Frontal cortex (tissue), 3 donors: ENCODE measurements at regions not wholly inside any gene's neighbourhood (a gene's known extent, or its start where the extent isn't known, plus 50 kb on each side); places are given as distances from the start of the nearest gene placed in this dataset.
A peak's percentile ranks its signal among the peaks of the same experiment; 100 is the strongest.

ENCODE experiments used
- DNase-seq, 2 donors: peaks; one replicate each; pipeline ENCODE4 v3.0.0; 2012; ENCODE audit warnings: low spot score in 2 of 2
- FAIRE-seq: peaks from 2 replicates; lab custom pipeline; 2012; peaks lifted over from hg19 to GRCh38; lab: Jason Lieb, UNC
- donor health status: control.
- donor health status: control.
- donor health status: control.

DNA sequence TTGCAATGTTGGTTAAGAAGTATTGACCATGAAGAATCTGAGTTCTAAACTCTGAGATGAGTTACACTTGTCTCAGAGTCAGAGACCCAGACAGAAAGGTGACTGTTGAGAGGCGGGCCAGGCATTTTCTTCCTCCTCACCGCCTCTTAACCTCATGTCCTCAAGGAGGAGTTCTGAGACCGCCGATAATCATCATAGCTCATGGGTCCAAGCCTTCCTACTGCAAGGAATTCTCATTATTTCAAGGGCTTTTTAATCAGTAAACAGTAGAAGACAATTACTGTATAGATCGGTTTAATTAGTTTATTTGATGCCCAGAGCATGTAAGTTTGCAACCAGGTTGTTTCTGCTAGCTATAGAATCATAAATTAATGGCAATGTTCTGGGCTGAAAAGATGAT, 382.4 kb upstream of the MMS22L start:
- no peak for DNase-seq
- FAIRE-seq = no peak

DNA sequence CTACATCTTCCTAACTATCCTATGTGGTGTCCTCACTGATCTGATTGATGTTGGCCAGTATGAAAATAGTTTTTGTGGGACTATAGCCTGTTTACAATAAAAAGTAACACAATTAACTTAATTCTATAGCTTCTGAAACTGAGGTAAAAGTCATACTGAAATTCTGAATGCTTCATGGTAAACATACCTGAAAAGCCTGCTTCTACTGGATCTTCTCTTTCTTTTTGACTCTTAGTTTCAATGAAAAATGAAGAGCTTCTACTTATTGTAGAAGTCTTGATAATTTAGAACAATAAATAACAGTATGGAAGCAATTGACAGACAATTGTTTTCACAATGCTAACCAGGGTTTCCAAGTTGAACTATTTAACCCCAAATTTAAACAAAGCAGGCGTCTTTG, 383.9 kb upstream of the MMS22L start:
- FAIRE-seq = no peak

DNA sequence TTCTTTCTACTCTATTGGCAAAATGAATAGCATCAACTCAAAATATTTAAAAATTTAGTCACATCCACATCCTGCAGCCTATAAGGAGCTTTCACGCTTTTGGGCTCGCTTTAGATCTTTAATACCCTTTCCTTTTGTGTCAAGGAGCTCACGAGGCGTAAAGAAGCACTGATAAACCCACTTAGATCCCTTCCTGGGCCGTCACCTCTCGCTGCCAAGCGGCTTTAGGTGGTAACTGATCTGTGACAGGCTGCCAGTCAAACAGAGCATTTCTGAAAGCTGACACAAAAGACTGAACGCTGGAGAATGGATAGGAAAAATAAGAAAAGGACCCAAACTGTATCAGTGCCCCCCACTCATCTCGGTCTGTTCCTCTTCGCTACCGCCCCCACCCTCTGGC, 385.7 kb upstream of the MMS22L start:
- peak in 1 of 2 donors; percentile 10 for DNase-seq
- no peak for FAIRE-seq

More for the DNA sequence above, 383.9 kb upstream of the MMS22L start:
- DNase-seq = no peak

DNA sequence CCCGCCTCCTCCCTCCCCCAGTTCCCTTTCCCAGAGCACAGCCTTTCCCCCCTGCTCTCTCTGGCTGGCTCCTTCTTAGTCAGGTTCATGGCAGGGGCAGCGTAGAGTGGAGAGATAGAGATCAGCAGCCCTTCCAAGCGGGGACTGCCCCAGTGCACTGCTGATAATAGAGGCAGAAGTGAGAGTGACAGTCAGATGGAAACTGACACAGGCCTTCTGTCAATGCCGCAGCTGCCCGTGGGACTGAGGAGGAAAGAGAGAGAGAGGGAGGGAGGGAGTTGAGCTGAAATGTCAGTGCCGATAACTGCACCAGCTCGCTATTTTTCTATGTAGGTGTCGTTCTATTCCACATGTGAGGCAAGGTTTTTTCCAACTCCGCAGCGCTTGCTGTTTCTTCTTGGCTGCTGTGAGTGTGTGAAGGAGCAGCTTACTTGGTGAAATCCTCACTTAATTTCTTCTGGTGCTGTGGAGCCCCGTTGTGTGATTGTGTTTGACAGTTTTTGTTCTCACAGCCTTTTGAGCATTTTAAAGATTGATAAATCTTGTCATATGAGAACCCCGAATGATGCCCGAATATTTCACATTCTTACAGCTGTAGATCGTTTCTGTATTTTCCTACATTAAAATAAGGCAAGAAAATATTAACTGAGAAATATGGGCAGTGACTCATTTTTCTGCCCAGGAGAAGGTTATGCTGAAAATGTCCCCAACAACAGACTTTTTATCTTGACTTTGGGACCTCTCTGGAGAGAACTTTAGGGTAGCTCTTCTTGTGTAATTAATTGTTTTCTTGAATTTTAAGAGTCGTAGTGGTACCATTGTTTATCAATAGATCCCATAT, 386.4 kb upstream of the MMS22L start:
- DNase-seq (peak; percentile 4 to 12), FAIRE-seq (no peak)

GRCh38 chr6:97674802-97675201, 391.8 kb upstream of the MMS22L start:
- DNase-seq = no peak
- FAIRE-seq = no peak

- no peak for FAIRE-seq
- DNase-seq = no peak
These were observed 394.6 kb upstream of the MMS22L start for GRCh38 chr6:97677626-97678025.

- DNase-seq = no peak
- FAIRE-seq = no peak
These were observed 404.9 kb upstream of the MMS22L start for GRCh38 chr6:97687916-97688315.

GRCh38 chr6:97689078-97689754, 406.2 kb upstream of the MMS22L start:
- FAIRE-seq (no peak), DNase-seq (no peak)

- DNase-seq = no peak
- no peak for FAIRE-seq
These were observed 414.4 kb upstream of the MMS22L start for GRCh38 chr6:97697456-97697855.

GRCh38 chr6:97701801-97702200, 418.8 kb upstream of the MMS22L start:
- DNase-seq (no peak), FAIRE-seq (no peak)

DNA sequence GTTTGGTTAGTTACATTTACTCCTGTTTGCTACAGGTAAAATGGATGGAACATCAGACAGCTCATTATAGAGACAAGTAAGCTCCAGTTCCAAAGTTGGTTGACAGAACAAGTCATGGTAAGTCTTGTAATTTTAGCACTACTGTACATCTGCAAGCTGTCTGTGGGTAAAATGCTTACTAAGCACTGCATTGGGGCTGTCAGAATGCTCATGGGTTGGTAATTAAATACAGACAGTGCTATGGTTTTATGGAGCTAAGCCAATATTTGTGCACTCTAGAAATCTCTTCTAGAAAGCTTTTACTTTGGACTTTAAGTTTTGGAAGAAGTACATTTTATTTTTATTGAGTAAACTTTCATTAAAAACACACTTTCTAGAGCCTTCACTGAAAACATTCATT, 419.2 kb upstream of the MMS22L start:
- FAIRE-seq (no peak), DNase-seq (no peak)

DNA sequence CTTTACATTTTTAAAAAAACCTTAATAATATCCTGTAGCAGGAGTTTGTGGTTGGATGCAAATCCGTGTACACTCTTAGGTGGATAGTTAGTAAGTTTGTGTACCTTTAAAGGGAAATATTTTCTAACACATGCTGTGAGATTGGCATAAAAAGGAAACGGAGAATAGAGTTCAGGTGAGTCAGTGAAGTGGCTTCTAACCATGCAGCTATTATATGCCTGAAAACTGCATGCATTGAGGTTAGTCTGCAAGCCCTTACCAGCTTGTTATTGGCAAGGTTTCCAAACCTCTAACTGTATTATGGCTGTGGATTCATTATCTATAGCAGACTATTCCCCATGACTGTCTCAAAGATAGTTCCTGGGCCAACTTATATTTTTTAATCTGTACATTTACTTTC, 420.6 kb upstream of the MMS22L start:
- DNase-seq (no peak), FAIRE-seq (no peak)

GRCh38 chr6:97705568-97705967, 422.6 kb upstream of the MMS22L start:
- FAIRE-seq (no peak), DNase-seq (no peak)

DNA sequence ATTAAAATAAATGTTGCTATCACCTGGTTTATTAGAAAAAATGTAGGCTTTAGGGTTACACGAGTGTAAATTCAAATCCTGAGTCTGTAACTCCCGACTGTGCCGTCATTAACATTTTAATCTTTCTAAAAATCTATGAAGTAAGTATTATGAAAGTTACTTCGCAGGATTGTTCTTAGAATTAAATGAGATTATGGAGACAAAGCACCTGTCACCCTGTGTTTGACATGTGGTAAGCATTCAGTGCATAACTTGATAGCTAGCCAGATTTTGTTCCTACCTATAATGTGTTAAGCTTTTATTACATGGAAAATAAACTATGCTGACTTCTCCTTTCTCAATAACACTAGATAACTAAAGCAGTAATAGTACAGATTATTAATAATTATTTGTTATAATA, 429.7 kb upstream of the MMS22L start:
- no peak for FAIRE-seq
- DNase-seq = no peak

DNA sequence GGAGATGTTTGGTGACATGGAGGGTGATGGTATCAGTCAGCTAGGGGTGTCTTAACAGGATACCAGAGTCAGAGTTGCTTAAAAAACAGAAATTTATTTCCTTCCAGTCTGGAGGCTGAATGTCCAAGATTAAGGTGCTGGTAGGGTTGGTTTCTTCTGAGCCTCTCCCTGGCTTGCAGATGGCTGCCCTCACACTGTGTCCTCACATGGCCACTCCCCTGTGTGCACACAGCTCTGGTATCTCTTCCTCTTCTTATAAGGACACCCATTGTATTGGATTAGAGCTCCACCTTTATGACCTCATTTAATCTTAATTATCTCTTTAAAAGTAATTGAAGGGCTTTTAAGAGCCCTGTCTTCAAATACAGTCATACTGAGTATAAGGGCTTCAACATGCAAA, 431.8 kb upstream of the MMS22L start:
- no peak for FAIRE-seq
- no peak for DNase-seq

DNA sequence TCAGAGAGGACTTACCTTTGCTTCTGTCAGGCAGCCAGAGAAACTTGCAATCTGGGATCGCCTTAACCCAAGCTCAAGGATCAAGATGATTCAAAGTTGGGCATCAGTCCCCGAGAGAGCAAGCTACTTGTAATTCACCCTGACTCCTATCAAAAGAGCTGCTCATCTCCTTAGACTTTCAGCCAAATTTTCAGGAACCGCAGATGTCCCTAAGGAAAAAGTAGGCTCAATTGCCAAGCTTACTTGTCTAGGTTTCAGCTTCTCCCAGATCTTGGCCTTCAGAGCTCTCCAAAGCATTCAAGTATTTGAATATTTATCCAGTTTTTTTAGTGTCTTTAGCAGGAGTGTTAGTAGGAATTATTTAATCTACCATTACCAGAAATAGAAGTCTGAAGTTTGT, 434.1 kb upstream of the MMS22L start:
- DNase-seq (no peak), FAIRE-seq (no peak)

DNA sequence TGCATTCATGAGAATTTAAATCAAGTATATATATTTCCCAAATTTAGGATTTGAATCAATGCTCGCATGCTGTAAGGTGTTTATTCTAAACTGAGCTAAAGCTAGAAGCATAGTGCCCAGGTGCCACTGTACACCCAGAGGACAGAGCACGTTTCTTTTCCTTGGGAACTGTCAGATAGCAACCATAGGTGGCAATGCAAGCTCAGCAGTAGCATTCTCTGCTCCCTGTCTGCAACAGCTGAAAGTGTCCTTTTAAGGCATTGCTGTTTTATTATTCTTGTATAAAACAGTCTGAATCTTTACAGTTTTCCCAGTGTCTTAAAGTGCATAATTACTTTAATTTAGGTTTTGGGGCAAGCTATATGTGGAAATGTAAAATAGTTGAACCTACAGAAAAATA, 443.4 kb upstream of the MMS22L start:
- FAIRE-seq = no peak
- DNase-seq = no peak

- FAIRE-seq = no peak
- no peak for DNase-seq
These were observed 449.0 kb upstream of the MMS22L start for GRCh38 chr6:97732045-97732444.

DNA sequence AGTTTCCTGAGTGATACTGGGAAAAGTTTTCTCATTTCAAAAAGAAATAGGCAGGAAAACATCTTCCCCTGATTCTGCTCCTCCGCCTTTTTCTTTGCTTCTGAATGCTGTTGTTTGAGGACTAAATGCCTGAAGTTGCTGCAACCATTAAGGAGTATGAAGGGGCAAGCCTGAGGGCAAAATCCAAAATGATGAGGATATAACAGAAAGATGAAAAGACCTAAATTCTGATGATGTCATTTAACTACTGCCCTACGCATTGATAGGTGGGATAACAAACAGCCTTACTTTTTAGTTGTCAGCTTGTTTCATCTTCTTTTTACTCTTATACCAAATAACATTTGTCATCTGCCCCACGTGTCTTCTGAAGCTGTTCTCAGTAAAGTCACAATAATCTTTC, 474.6 kb upstream of the MMS22L start:
- FAIRE-seq (no peak), DNase-seq (no peak)

DNA sequence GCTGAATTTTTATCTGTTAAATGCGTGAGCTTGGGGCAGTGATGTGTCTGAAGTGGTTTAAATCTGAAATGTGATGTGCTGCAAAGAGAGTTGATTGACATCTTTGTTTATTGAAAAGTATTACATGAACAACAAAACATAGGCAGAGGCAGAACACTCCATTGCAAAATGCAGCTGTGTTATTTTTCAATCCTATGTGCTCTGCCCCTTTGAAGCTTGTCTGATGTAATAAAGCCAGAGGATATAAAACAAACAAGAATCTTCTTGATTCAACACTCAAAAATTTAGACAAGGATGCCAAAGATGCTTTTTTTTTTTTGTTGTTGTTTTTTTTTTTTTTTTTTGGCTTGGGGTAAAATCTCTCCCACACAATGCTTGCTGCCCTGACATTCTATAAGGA, 482.4 kb upstream of the MMS22L start:
- FAIRE-seq (no peak), DNase-seq (no peak)

GRCh38 chr6:97771372-97771771, 488.4 kb upstream of the MMS22L start:
- DNase-seq (no peak), FAIRE-seq (no peak)

DNA sequence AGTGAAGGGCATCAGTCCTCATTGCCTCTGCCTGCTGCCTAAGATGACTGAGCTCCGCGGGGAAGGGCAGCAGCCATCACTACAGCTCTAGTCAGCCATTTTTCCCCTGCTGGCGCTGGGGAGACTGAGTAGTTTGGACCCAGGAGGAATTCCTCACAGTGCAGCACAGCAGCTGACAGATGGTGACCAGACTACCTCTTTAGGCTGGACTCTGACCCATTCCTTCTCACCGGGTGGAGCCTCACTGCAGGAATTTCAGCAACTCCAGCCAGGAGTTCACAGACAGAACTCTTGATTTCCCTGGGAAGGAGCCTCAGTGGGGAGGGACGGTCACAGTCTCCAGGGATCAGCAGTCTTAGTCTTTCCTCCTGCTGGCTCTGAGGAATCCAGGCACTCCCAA, 492.0 kb upstream of the MMS22L start:
- FAIRE-seq (no peak), DNase-seq (no peak)
